WERI-Rb-1 (cell line): ENCODE measurements at regions not wholly inside any gene's neighbourhood (a gene's known extent, or its start where the extent isn't known, plus 50 kb on each side); places are given as distances from the start of the nearest gene placed in this dataset.

ENCODE experiments used
- DNase-seq: peaks from one replicate; pipeline ENCODE4 v3.0.0-alpha.2; 2020
- H3K27ac ChIP-seq: fragments of 250-450 bp; sonication (Bioruptor Pico); 2 replicates; pipeline ENCODE4 v1.5.1; 2020; ENCODE audit warnings: mild to moderate bottlenecking, moderate library complexity
- H3K27me3 ChIP-seq: fragments of 250-450 bp; sonication (Bioruptor Pico); 2 replicates; pipeline ENCODE4 v1.5.1; 2021; ENCODE audit warnings: mild to moderate bottlenecking, low read depth, moderate library complexity; ENCODE audit not compliant: insufficient read depth, severe bottlenecking
- H3K36me3 ChIP-seq: fragments of 250-450 bp; sonication (Bioruptor Pico); 2 replicates; pipeline ENCODE4 v1.5.1; 2020; ENCODE audit warnings: mild to moderate bottlenecking, moderate library complexity
- H3K4me3 ChIP-seq: 2 replicates; pipeline ENCODE4 v1.5.1; 2011; ENCODE audit warnings: low read depth, mild to moderate bottlenecking, control low read depth, low read length
- H3K9me3 ChIP-seq: fragments of 250-450 bp; sonication (Bioruptor Pico); 2 replicates; pipeline ENCODE4 v1.5.1; 2021; ENCODE audit warnings: mild to moderate bottlenecking, moderate library complexity; ENCODE audit not compliant: severe bottlenecking
- TF ChIP-seq, protein P1 (sequence below): IDR thresholded peaks from 2 replicates; pipeline ENCODE4 v1.5.1; 2011; ENCODE audit warnings: low read depth, mild to moderate bottlenecking, control low read depth, inconsistent platforms, low read length

DNA sequence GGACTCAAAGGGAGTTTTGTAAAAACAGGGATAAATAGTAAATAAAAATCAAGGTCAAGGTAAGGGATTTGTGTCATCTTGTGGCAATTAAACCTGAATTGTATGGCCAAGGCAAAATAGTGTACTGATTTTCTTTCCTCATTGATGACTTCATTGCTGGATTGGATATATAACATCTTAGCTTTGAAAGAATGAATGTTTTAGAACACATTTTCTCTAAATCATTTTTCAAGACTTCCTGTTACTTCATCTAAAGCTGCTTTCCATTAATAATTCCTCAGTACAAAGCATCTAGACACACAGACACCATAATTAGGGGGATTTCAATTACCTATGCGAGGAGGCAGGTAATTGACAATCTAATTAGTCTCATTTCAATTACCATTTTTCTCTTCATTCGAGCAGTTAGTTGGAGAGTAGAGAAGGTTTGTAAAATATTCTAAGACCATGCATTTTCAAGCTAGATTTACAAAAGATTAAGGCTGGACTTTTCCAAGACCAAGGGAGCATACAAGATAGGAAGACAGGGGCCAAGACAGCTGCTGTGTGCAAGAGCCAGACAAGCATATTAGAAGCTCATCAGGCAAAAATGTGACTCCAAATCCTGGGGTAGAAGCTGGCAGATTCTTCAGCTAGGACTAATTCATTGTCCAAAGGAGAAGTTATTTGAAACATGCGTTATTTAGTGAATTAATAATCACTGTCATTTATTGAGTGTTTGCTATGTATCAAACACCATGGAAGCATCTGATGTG lies 253.6 kb downstream of the EPHA4 start:
- H3K36me3 ChIP-seq: no peaks in the 10 kb centered on the region
- TF ChIP-seq, protein P1, sequence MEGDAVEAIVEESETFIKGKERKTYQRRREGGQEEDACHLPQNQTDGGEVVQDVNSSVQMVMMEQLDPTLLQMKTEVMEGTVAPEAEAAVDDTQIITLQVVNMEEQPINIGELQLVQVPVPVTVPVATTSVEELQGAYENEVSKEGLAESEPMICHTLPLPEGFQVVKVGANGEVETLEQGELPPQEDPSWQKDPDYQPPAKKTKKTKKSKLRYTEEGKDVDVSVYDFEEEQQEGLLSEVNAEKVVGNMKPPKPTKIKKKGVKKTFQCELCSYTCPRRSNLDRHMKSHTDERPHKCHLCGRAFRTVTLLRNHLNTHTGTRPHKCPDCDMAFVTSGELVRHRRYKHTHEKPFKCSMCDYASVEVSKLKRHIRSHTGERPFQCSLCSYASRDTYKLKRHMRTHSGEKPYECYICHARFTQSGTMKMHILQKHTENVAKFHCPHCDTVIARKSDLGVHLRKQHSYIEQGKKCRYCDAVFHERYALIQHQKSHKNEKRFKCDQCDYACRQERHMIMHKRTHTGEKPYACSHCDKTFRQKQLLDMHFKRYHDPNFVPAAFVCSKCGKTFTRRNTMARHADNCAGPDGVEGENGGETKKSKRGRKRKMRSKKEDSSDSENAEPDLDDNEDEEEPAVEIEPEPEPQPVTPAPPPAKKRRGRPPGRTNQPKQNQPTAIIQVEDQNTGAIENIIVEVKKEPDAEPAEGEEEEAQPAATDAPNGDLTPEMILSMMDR: no peak
- H3K9me3 ChIP-seq: no peaks in the 10 kb centered on the region
- DNase-seq: no peak
- no peak overlapping the region for H3K4me3 ChIP-seq
- no peak overlapping the region for H3K27ac ChIP-seq
- H3K27me3 ChIP-seq: no peaks in the 10 kb centered on the region

DNA sequence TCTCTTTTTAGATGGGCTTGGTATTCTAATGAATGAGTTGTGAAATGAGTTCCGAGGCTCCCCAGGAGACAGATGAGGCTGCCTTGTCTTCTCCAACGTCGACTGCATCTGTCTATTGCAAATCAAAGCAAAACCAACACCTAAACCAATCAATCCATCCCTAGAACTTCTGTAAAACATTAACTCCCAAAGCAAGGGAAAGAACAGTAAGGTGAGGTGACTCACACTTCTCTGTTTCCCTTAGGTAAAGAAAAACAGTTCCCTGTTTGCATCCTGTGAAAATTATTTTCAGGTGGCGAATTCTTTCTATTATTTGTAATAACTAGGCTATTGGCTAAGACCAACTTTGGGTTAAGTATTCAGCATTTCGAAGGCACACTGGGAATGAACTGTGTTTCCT lies 249.4 kb downstream of the EPHA4 start:
- no peak for DNase-seq
- no peaks in the 10 kb centered on the region for H3K36me3 ChIP-seq
- no peaks in the 10 kb centered on the region for H3K9me3 ChIP-seq
- no peak overlapping the region for H3K4me3 ChIP-seq
- TF ChIP-seq, protein P1: no peak
- no peaks in the 10 kb centered on the region for H3K27me3 ChIP-seq
- H3K27ac ChIP-seq: no peak overlapping the region

DNA sequence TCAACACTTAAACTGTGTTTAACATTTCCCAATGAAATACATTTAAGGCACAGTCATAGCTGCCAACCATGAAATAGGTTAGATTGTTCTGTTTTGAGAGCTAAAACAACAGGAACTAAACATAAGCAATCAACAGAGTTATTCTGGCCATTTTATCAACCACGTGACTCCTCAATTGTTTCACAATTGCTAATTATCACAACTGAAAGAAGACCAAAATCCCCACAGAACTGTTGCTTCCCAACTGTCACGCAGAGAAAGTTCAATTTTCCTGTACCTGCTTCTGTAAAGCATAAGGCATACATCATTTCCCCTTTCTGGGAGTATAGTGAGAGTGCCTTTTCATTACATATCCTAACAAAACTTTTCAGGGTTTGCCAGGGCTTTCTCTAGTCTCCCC lies 248.6 kb downstream of the EPHA4 start:
- Histone ChIP-seq H3K27me3 (no peaks in the 10 kb centered on the region), H3K9me3 (no peaks in the 10 kb centered on the region), H3K36me3 (no peaks in the 10 kb centered on the region), H3K4me3 (no peak overlapping the region), H3K27ac (no peak overlapping the region)
- TF ChIP-seq, protein P1: no peak
- DNase-seq: no peak

DNA sequence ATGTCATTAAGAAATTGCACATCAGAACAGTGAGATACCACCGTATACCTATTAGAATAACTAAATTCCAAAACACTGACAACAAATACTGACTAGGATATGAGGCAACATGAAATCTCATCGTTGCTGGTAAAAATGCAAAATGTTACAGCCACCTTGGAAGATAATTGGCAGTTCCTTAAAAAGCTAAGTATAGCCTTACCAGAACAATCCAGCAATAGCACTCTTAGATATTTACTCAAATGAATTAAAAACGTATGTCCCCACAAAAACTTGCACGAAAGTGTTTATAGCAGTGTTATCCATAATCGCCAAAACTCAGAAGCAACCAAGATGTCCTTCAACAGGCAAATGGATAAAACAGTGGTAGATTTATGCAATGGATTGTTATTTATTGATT lies 241.7 kb downstream of the EPHA4 start:
- no peak overlapping the region for H3K4me3 ChIP-seq
- no peaks in the 10 kb centered on the region for H3K36me3 ChIP-seq
- H3K27ac ChIP-seq: no peak overlapping the region
- no peaks in the 10 kb centered on the region for H3K9me3 ChIP-seq
- TF ChIP-seq, protein P1: no peak
- DNase-seq: no peak
- H3K27me3 ChIP-seq: no peaks in the 10 kb centered on the region

DNA sequence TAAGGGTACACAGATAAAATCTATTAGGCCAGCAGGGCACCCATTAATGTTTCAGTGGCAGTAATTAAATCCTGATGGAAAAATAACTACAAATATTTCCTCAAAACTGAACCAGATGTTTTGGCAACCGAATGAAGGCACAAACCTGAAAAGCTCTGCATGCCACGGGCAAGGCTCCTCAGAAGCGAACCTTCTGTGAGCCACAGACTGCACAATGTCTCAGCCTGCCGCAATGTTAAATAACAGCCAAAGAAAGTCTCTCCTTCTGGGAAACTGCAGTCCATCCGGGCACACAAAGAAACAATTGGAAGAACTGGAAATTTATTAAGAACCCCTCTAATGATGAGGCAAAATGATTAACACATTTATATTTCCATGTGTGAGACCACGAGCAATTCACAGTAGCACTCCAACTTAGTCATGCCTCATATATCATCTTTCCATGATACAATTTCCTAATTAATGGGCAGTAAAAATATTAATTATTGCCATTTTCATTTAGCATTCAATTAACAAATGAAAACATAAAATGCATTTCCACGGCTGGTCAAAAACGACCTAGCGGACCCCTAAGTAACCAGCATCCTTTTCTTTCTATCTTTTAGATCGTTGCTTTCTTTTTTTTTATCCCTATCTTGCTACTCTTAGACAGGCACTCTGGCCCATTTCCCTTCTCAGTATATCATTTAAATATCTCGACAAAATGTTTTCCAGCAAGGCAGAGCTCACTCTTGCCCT lies 237.5 kb downstream of the EPHA4 start:
- Histone ChIP-seq H3K27me3 (no peaks in the 10 kb centered on the region), H3K9me3 (no peaks in the 10 kb centered on the region), H3K4me3 (no peak overlapping the region), H3K36me3 (no peaks in the 10 kb centered on the region), H3K27ac (no peak overlapping the region)
- no peak for DNase-seq
- TF ChIP-seq, protein P1: no peak
